ENCODE measurements at regions not wholly inside any gene's neighbourhood (a gene's known extent, or its start where the extent isn't known, plus 50 kb on each side); places are given as distances from the start of the nearest gene placed in this dataset. TPM values are rescaled to one million over a fixed set of nuclear protein-coding genes. Genes with fewer than 3 reads are reported as not detected.

- POLR2A ChIA-PET = no interaction called here
- CTCF ChIA-PET = no interaction called here
- Histone ChIP-seq H3K27me3 (ENCODE audit: control insufficient read depth, insufficient read depth, low read length) (no peaks in the 10 kb centered on the region), H3K27ac (ENCODE audit: low read depth, low read length) (no peak overlapping the region), H3K4me3 (ENCODE audit: low read depth, low read length) (no peak overlapping the region), H3K9me3 (ENCODE audit: control insufficient read depth, insufficient read depth, low read length) (no peaks in the 10 kb centered on the region)
- DNase-seq (ENCODE audit: low read depth, low spot score) = no peak
- no peak for TF ChIP-seq CTCF (IDR thresholded peaks at IDR 0.05; ENCODE audit: low read depth, low read length)
These were observed 65.8 kb upstream of the PTCHD4 start for GRCh38 chr6:48176645-48177308.

- POLR2A ChIA-PET = no interaction called here
These were observed 58.6 kb upstream of the PTCHD4 start for GRCh38 chr6:48169635-48170034.

More at GRCh38 chr6:48169635-48170034, 58.6 kb upstream of the PTCHD4 start:
- Histone ChIP-seq H3K27me3 (ENCODE audit: control insufficient read depth, insufficient read depth, low read length) (no peaks in the 10 kb centered on the region), H3K4me3 (ENCODE audit: low read depth, low read length) (no peak overlapping the region), H3K9me3 (ENCODE audit: control insufficient read depth, insufficient read depth, low read length) (no peaks in the 10 kb centered on the region), H3K27ac (ENCODE audit: low read depth, low read length) (no peak overlapping the region)
- no peak for TF ChIP-seq CTCF (IDR thresholded peaks at IDR 0.05; ENCODE audit: low read depth, low read length)
- no peak for DNase-seq (ENCODE audit: low read depth, low spot score)
- CTCF ChIA-PET = no interaction called here

Small RNAs in the stretch of these regions (small RNA-seq; reads per million reads assigned to genes)
- gene FO393413.1 (ENCODE audit: insufficient read length, low read depth) (not detected), gene RNU7-65P (ENCODE audit: insufficient read length, low read depth) (not detected)
